Panc1 (cell line): ENCODE measurements at regions not wholly inside any gene's neighbourhood (a gene's known extent, or its start where the extent isn't known, plus 50 kb on each side); places are given as distances from the start of the nearest gene placed in this dataset.

Source experiments
- POLR2AphosphoS5 ChIP-seq: IDR thresholded peaks from 2 replicates; pipeline ENCODE4 v1.6.1; 2012; ENCODE audit warnings: mild to moderate bottlenecking, low read depth, low read length, moderate library complexity
- SIN3A ChIP-seq: IDR thresholded peaks from 2 replicates; pipeline ENCODE4 v1.6.1; 2012; ENCODE audit warnings: low read depth, mild to moderate bottlenecking, low read length, moderate library complexity, borderline replicate concordance; ENCODE audit not compliant: insufficient read depth
- TF ChIP-seq, protein P1 (sequence below): fragments of 450-650 bp; IDR thresholded peaks from 2 replicates; pipeline ENCODE4 v1.5.1; 2017; ENCODE audit warnings: mild to moderate bottlenecking

DNA sequence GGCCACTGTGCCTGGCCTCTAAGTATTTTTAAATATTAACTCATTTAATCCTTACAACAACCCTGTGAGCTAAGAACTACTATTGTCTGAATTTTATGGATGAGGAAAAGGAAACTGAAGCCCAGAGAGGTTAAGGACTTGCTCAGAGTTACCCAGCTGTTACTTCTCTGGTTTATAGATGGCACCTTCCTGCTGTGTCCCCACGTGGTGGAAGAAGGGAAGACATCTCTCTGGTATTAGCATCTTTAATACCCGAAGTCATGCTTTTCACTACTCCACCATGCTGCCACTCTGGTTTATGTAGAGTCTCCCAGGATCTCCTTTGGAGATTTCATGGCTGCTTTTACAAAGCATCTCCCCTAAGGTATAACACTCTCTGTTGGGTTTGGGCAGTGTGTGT lies 105.5 kb upstream of the MKLN1 start:
- TF ChIP-seq, protein P1, sequence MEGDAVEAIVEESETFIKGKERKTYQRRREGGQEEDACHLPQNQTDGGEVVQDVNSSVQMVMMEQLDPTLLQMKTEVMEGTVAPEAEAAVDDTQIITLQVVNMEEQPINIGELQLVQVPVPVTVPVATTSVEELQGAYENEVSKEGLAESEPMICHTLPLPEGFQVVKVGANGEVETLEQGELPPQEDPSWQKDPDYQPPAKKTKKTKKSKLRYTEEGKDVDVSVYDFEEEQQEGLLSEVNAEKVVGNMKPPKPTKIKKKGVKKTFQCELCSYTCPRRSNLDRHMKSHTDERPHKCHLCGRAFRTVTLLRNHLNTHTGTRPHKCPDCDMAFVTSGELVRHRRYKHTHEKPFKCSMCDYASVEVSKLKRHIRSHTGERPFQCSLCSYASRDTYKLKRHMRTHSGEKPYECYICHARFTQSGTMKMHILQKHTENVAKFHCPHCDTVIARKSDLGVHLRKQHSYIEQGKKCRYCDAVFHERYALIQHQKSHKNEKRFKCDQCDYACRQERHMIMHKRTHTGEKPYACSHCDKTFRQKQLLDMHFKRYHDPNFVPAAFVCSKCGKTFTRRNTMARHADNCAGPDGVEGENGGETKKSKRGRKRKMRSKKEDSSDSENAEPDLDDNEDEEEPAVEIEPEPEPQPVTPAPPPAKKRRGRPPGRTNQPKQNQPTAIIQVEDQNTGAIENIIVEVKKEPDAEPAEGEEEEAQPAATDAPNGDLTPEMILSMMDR, result no peak; the same call in 1 of the 2 replicates
- TF ChIP-seq POLR2AphosphoS5, result no peak
- TF ChIP-seq SIN3A, result no peak
